LNCAP (cell line): ENCODE measurements at regions not wholly inside any gene's neighbourhood (a gene's known extent, or its start where the extent isn't known, plus 50 kb on each side); places are given as distances from the start of the nearest gene placed in this dataset.

Source experiments
- CTCF ChIP-seq: fragments of 450-650 bp; IDR thresholded peaks from 2 replicates; pipeline ENCODE4 v1.5.1; 2017; ENCODE audit warnings: mild to moderate bottlenecking

- no peak for TF ChIP-seq CTCF
These were observed 284.1 kb downstream of the FAM170A start for GRCh38 chr5:119913425-119913824.

GRCh38 chr5:119919279-119919678 lies 289.9 kb downstream of the FAM170A start:
- TF ChIP-seq CTCF: no peak

- no peak for TF ChIP-seq CTCF
These were observed 296.9 kb downstream of the FAM170A start for GRCh38 chr5:119926301-119926700.

- no peak for TF ChIP-seq CTCF
These were observed 299.6 kb downstream of the FAM170A start for GRCh38 chr5:119928974-119929373.

- TF ChIP-seq CTCF: no peak
These were observed 301.1 kb downstream of the FAM170A start for GRCh38 chr5:119930490-119930889.

GRCh38 chr5:119943148-119943547 lies 313.8 kb downstream of the FAM170A start:
- TF ChIP-seq CTCF: peak; percentile 34; the same call in 1 of the 2 replicates

- TF ChIP-seq CTCF: no peak
These were observed 316.3 kb downstream of the FAM170A start for GRCh38 chr5:119945691-119946090.

- TF ChIP-seq CTCF: no peak
These were observed 318.8 kb downstream of the FAM170A start for GRCh38 chr5:119948162-119948561.
